ENCODE measurements at regions not wholly inside any gene's neighbourhood (a gene's known extent, or its start where the extent isn't known, plus 50 kb on each side); places are given as distances from the start of the nearest gene placed in this dataset.

GRCh38 chr10:1886039-1886438 is 148.7 kb upstream of the ADARB2 start:
- TF ChIP-seq CTCF (IDR thresholded peaks at IDR 0.05) (no peak), POLR2A (IDR thresholded peaks at IDR 0.05) (no peak)
